Left renal cortex interstitium (tissue), 4 donors: ENCODE measurements at regions not wholly inside any gene's neighbourhood (a gene's known extent, or its start where the extent isn't known, plus 50 kb on each side); places are given as distances from the start of the nearest gene placed in this dataset.
"Not testable (repeated sequence)": the region's sequence is repeated elsewhere in the genome, so short reads cannot be mapped to it uniquely, and the experiment has no call there.

ENCODE experiments used
- DNase-seq, 4 donors: peaks; one replicate each; pipeline ENCODE4 v3.0.0-alpha.2; 2013; ENCODE audit warnings: low read depth in 4 of 4, low spot score in 2 of 4, missing footprints in 1 of 4

GRCh38 chr19:31444931-31445330, 95.7 kb upstream of the TSHZ3 start:
- peak in 1 of 4 donors; percentile 19 for DNase-seq

GRCh38 chr19:31445406-31445805, 96.2 kb upstream of the TSHZ3 start:
- DNase-seq, result no peak

GRCh38 chr19:31448221-31448657, 99.0 kb upstream of the TSHZ3 start:
- no peak for DNase-seq

- no peak for DNase-seq
Measured at GRCh38 chr19:31449379-31449778, 100.1 kb upstream of the TSHZ3 start.

GRCh38 chr19:31450696-31451095, 101.5 kb upstream of the TSHZ3 start:
- DNase-seq, result no peak

GRCh38 chr19:31451686-31452330, 102.6 kb upstream of the TSHZ3 start:
- DNase-seq, result no peak

- no peak for DNase-seq
Measured at GRCh38 chr19:31459430-31459829, 110.2 kb upstream of the TSHZ3 start.

GRCh38 chr19:31461814-31462539, 112.7 kb upstream of the TSHZ3 start:
- DNase-seq, result no peak

- no peak for DNase-seq
Measured at GRCh38 chr19:31470229-31470939, 121.1 kb upstream of the TSHZ3 start.

- no peak for DNase-seq
Measured at GRCh38 chr19:31470952-31471351, 121.7 kb upstream of the TSHZ3 start.

GRCh38 chr19:31478241-31478640, 129.0 kb upstream of the TSHZ3 start:
- DNase-seq, result no peak

GRCh38 chr19:31483226-31483857, 134.1 kb upstream of the TSHZ3 start:
- DNase-seq, result no peak

- not testable (repeated sequence) for DNase-seq
Measured at GRCh38 chr19:31484858-31485410, 135.7 kb upstream of the TSHZ3 start.

- no peak for DNase-seq
Measured at GRCh38 chr19:31485472-31485871, 136.2 kb upstream of the TSHZ3 start.

- DNase-seq, result no peak
Measured at GRCh38 chr19:31491242-31491641, 142.0 kb upstream of the TSHZ3 start.

GRCh38 chr19:31492050-31492449, 142.8 kb upstream of the TSHZ3 start:
- no peak for DNase-seq

- DNase-seq, result no peak
Measured at GRCh38 chr19:31496076-31496475, 146.8 kb upstream of the TSHZ3 start.

GRCh38 chr19:31497709-31498108, 148.5 kb upstream of the TSHZ3 start:
- no peak for DNase-seq

GRCh38 chr19:31498781-31499180, 149.5 kb upstream of the TSHZ3 start:
- DNase-seq, result no peak

GRCh38 chr19:31499281-31500196, 150.3 kb upstream of the TSHZ3 start:
- DNase-seq, result no peak
